GM12878 (cell line): ENCODE measurements at regions not wholly inside any gene's neighbourhood (a gene's known extent, or its start where the extent isn't known, plus 50 kb on each side); places are given as distances from the start of the nearest gene placed in this dataset.

Experiments
- ATAC-seq: fragments of 200-7000 bp; cut with Tn5 transposase; 3 replicates; pipeline ENCODE4 v1.9.1; 2020; ENCODE audit warnings: mild to moderate bottlenecking, moderate library complexity
- BruUV-seq: library from RNA; stranded (reverse); fragments of 400-500 nt; replicated peaks from 2 replicates; lab custom pipeline; 2021; lab: Mats Ljungman, UMichigan
- CTCF ChIA-PET: fragments of 300-600 bp; sonication (Branson Sonifier 250); formaldehyde crosslinking; extraction: SDS; loops from one replicate; lab custom pipeline; 2021; ENCODE audit warnings: inconsistent platforms; lab: Yijun Ruan, JAX
- POLR2A ChIA-PET: fragments of 350-600 bp; formaldehyde crosslinking; extraction: SDS; loops from one replicate; lab custom pipeline; 2021; ENCODE audit warnings: inconsistent platforms; lab: Charles Lee
- RAD21 ChIA-PET: fragments of 300-600 bp; sonication (Branson Sonifier 250); formaldehyde crosslinking; loops from one replicate; lab custom pipeline; 2023; ENCODE audit warnings: antibody characterized with exemption; ENCODE audit not compliant: unreplicated experiment; lab: Charles Lee
- SMC1A ChIA-PET: fragments of 300-600 bp; sonication (Branson Sonifier 250); formaldehyde crosslinking; loops from one replicate; lab custom pipeline; 2023; ENCODE audit not compliant: unreplicated experiment, uncharacterized antibody; lab: Charles Lee
- DNase-seq: peaks from one replicate; pipeline ENCODE4 v3.0.0-alpha.2; 2011; ENCODE audit warnings: low read depth, low spot score
- FAIRE-seq: peaks from 3 replicates; lab custom pipeline; 2011; peaks lifted over from hg19 to GRCh38; lab: Jason Lieb, UNC
- H2AFZ ChIP-seq: 2 replicates; pipeline ENCODE4 v1.6.0; 2011; ENCODE audit warnings: low read depth, low read length, control low read depth; ENCODE audit not compliant: control insufficient read depth
- H3K27ac ChIP-seq: 2 replicates; pipeline ENCODE4 v1.5.1; 2011; ENCODE audit warnings: control low read depth; ENCODE audit not compliant: control insufficient read depth, insufficient read depth
- H3K27me3 ChIP-seq, 2 experiments: replicated peaks in 1 of 2; 2 replicates each; pipeline versions ENCODE4 v1.6.0 to v1.6.1; 2011; ENCODE audit warnings: low read length in 1 of 2; ENCODE audit not compliant: control insufficient read depth in 2 of 2, insufficient read depth in 2 of 2
- H3K36me3 ChIP-seq, 2 experiments: 2 replicates each; pipeline ENCODE4 v1.5.1; 2011; ENCODE audit warnings: low read length in 1 of 2; ENCODE audit not compliant: control insufficient read depth in 2 of 2, insufficient read depth in 2 of 2
- H3K4me1 ChIP-seq: 2 replicates; pipeline ENCODE4 v1.6.1; 2011; ENCODE audit warnings: mild to moderate bottlenecking, low read length, moderate library complexity, mixed read lengths; ENCODE audit not compliant: control insufficient read depth, insufficient read depth
- H3K4me2 ChIP-seq: 2 replicates; pipeline ENCODE4 v1.6.0; 2011; ENCODE audit warnings: control low read depth; ENCODE audit not compliant: control insufficient read depth, insufficient read depth
- H3K4me3 ChIP-seq: fragments of 200-600 bp; sonication (generic); 2 replicates; pipeline ENCODE4 v1.5.1; 2016
- H3K79me2 ChIP-seq: 2 replicates; pipeline ENCODE4 v1.6.0; 2011; ENCODE audit warnings: low read length; ENCODE audit not compliant: control insufficient read depth, insufficient read depth
- H3K9ac ChIP-seq: 2 replicates; pipeline ENCODE4 v1.8.0; 2011; ENCODE audit warnings: low read length, control low read depth, mixed read lengths; ENCODE audit not compliant: control insufficient read depth, insufficient read depth
- H3K9me3 ChIP-seq: replicated peaks from 3 replicates; pipeline ENCODE4 v1.5.1; 2011; ENCODE audit warnings: mild to moderate bottlenecking, low read length; ENCODE audit not compliant: control insufficient read depth, insufficient read depth
- H4K20me1 ChIP-seq: 2 replicates; pipeline ENCODE4 v1.6.0; 2011; ENCODE audit not compliant: control insufficient read depth, insufficient read depth
- BACH1 ChIP-seq: fragments of 450-650 bp; IDR thresholded peaks from 2 replicates; pipeline ENCODE4 v1.6.1; 2017; ENCODE audit warnings: mild to moderate bottlenecking, borderline replicate concordance
- ETV6 ChIP-seq, 2 experiments: fragments of 450-650 bp in 1 of 2; IDR thresholded peaks in 1 of 2; conservative IDR thresholded peaks in 1 of 2; 2 replicates each; pipeline ENCODE4 v1.6.1; 2014; ENCODE audit warnings: antibody characterized with exemption in 1 of 2, borderline replicate concordance in 1 of 2, low read depth in 1 of 2, mild to moderate bottlenecking in 1 of 2, moderate library complexity in 1 of 2
- FOXM1 ChIP-seq: IDR thresholded peaks from 2 replicates; pipeline ENCODE4 v1.6.1; 2012; ENCODE audit warnings: low read depth, mild to moderate bottlenecking, inconsistent platforms, low read length, moderate library complexity
- JUNB ChIP-seq: IDR thresholded peaks from 2 replicates; pipeline ENCODE4 v1.6.1; 2016; ENCODE audit warnings: antibody characterized with exemption, mild to moderate bottlenecking
- LARP7 ChIP-seq: fragments of 450-650 bp; IDR thresholded peaks from 2 replicates; pipeline ENCODE4 v1.6.1; 2017; ENCODE audit warnings: mild to moderate bottlenecking
- MTA2 ChIP-seq: fragments of 450-650 bp; IDR thresholded peaks from 2 replicates; pipeline ENCODE4 v1.6.1; 2016; ENCODE audit warnings: low read depth, mild to moderate bottlenecking, moderate library complexity
- NFIC ChIP-seq: IDR thresholded peaks from 2 replicates; pipeline ENCODE4 v1.6.1; 2012; ENCODE audit warnings: low read depth, mild to moderate bottlenecking, inconsistent platforms, low read length, moderate library complexity
- NFXL1 ChIP-seq: fragments of 450-650 bp; IDR thresholded peaks from 2 replicates; pipeline ENCODE4 v1.6.1; 2017; ENCODE audit warnings: antibody characterized with exemption, mild to moderate bottlenecking, borderline replicate concordance
- RUNX3 ChIP-seq: IDR thresholded peaks from 2 replicates; pipeline ENCODE4 v1.6.1; 2012; ENCODE audit warnings: low read length, inconsistent platforms
- SPI1 ChIP-seq: IDR thresholded peaks from 2 replicates; pipeline ENCODE4 v1.6.1; 2011; ENCODE audit warnings: low read depth, mild to moderate bottlenecking, low read length, moderate library complexity, borderline replicate concordance; ENCODE audit not compliant: insufficient read depth
- TCF12 ChIP-seq: IDR thresholded peaks from 2 replicates; pipeline ENCODE4 v1.6.1; 2011; ENCODE audit warnings: low read depth, mild to moderate bottlenecking, low read length
- WGBS: methylation state at CpG from one replicate; pipeline ENCODE4 v1.1.6; 2016; ENCODE audit warnings: low lambda C conversion rate; ENCODE audit not compliant: insufficient replicate concordance, insufficient coverage; ENCODE audit errors: missing lambda C conversion rate; 5-methylcytosine and 5-hydroxymethylcytosine counted together
- in situ Hi-C: fragments of 300-500 bp; cut with MboI; formaldehyde crosslinking; loops from 9 replicates; pipeline ENCODE4 v1.14.3; 2018; ENCODE audit warnings: mixed read lengths
- intact Hi-C: fragments of 100-400 bp; cut with micrococcal nuclease; formaldehyde crosslinking; loops from one replicate; pipeline ENCODE4 v1.14.2; 2022; ENCODE audit not compliant: unreplicated experiment
- TF ChIP-seq, protein P1 (sequence below): fragments of 450-650 bp; formaldehyde crosslinking; IDR thresholded peaks from 2 replicates; pipeline ENCODE4 v1.4.0; 2020; ENCODE audit warnings: mild to moderate bottlenecking, moderate library complexity

GRCh38 chr2:12549641-12550040, 167.1 kb upstream of the TRIB2 start (continued):
- TF ChIP-seq, protein P1, sequence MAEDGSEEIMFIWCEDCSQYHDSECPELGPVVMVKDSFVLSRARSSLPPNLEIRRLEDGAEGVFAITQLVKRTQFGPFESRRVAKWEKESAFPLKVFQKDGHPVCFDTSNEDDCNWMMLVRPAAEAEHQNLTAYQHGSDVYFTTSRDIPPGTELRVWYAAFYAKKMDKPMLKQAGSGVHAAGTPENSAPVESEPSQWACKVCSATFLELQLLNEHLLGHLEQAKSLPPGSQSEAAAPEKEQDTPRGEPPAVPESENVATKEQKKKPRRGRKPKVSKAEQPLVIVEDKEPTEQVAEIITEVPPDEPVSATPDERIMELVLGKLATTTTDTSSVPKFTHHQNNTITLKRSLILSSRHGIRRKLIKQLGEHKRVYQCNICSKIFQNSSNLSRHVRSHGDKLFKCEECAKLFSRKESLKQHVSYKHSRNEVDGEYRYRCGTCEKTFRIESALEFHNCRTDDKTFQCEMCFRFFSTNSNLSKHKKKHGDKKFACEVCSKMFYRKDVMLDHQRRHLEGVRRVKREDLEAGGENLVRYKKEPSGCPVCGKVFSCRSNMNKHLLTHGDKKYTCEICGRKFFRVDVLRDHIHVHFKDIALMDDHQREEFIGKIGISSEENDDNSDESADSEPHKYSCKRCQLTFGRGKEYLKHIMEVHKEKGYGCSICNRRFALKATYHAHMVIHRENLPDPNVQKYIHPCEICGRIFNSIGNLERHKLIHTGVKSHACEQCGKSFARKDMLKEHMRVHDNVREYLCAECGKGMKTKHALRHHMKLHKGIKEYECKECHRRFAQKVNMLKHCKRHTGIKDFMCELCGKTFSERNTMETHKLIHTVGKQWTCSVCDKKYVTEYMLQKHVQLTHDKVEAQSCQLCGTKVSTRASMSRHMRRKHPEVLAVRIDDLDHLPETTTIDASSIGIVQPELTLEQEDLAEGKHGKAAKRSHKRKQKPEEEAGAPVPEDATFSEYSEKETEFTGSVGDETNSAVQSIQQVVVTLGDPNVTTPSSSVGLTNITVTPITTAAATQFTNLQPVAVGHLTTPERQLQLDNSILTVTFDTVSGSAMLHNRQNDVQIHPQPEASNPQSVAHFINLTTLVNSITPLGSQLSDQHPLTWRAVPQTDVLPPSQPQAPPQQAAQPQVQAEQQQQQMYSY (CRISPR knock-in tag): no peak
- no peak for TF ChIP-seq BACH1
- no peak for TF ChIP-seq TCF12

DNA sequence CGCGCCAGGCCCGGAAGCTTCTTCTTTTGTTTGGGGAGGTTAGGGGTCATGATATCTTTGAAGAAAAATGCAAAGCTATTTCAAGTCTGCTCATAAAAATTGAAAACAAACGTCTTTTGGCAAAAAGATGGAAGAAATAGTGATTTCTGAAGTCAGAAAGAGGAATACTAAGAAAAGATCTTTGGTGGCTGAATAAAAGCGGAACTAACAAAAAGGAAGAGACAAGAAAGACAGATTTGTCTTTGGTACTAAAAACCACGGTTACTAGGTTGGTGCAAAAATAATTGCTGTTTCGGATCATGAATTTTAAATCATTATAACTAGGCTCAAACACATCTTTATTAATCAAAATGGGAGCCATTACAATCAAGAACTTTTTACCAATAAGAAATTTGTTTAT, 164.6 kb upstream of the TRIB2 start:
- Histone ChIP-seq H3K27ac (peak overlapping the region; percentile 29; the same call in 1 of the 2 replicates), H3K4me1 (peaks cover 11% of the 10 kb centered on the region), H3K4me2 (no peak overlapping the region), H3K79me2 (no peaks in the 10 kb centered on the region), H2AFZ (peak overlapping the region; percentile 56), H3K36me3 (no peaks in the 10 kb centered on the region), H3K9me3 (peaks cover 2% of the 10 kb centered on the region; the same call in 1 of the 3 replicates), H3K9ac (no peak overlapping the region), H3K4me3 (no peak overlapping the region), H3K27me3 (no peaks in the 10 kb centered on the region), H4K20me1 (no peaks in the 10 kb centered on the region)
- ChIA-PET POLR2A (no interaction called here), SMC1A (interaction anchor here (0.9 to 1.2 kb wide), 2 partner anchors 140 to 393 kb away, joined by 3 read pairs; no protein-coding TSS in a partner anchor), RAD21 (no interaction called here), CTCF (interaction anchor here (0.7 kb wide), 1 partner anchor 82 kb away, joined by 3 read pairs; no protein-coding TSS in a partner anchor)
- TF ChIP-seq ETV6 (conservative IDR thresholded peaks at IDR 0.05 in 1 of 2, IDR thresholded peaks at IDR 0.05 in 1 of 2; ENCODE audit: borderline replicate concordance in 1 of 2, low read depth in 1 of 2) (peak in 1 of 2 experiments; percentile 26; a peak in 1 of 4 replicates), JUNB (peak; percentile 43), FOXM1 (no peak), SPI1 (peak; percentile 17; the same call in 1 of the 2 replicates), LARP7 (no peak), RUNX3 (peak; percentile 34), NFIC (0 out of 2 replicates have a peak, but pooled peaks have one; percentile 28), MTA2 (peak; percentile 42; the same call in 1 of the 2 replicates), NFXL1 (no peak)
- FAIRE-seq (no peak), ATAC-seq (no peak), DNase-seq (no peak)
- intact Hi-C loops (no loop called here), in situ Hi-C loops (no loop called here)
- 11% methylated on average over 7 of the region's 7 CpGs for WGBS
- no TSS peak for BruUV-seq
